MM.1S (cell line): ENCODE measurements at regions not wholly inside any gene's neighbourhood (a gene's known extent, or its start where the extent isn't known, plus 50 kb on each side); places are given as distances from the start of the nearest gene placed in this dataset.

Experiments
- CTCF ChIP-seq: fragments of 300-600 bp; sonication (generic); IDR thresholded peaks from 2 replicates; pipeline ENCODE4 v1.5.1; 2016; ENCODE audit warnings: antibody characterized with exemption, low read length, mixed read lengths
- EZH2phosphoT487 ChIP-seq: fragments of 300-600 bp; sonication (generic); IDR thresholded peaks from 2 replicates; pipeline ENCODE4 v1.6.1; 2018; ENCODE audit warnings: antibody characterized with exemption, low read length

- TF ChIP-seq CTCF: no peak
- TF ChIP-seq EZH2phosphoT487: no peak
These were observed 194.1 kb downstream of the INSC start for GRCh38 chr11:15308840-15309239.
